HG03558 (cell line): ENCODE measurements at regions not wholly inside any gene's neighbourhood (a gene's known extent, or its start where the extent isn't known, plus 50 kb on each side); places are given as distances from the start of the nearest gene placed in this dataset.

Experiments used
- ATAC-seq: cut with Tn5 transposase; IDR thresholded peaks from one replicate; pipeline ENCODE4 v1.9.1; 2021; ENCODE audit warnings: moderate number of reproducible peaks; ENCODE audit not compliant: unreplicated experiment; ENCODE audit errors: extremely low read depth

DNA sequence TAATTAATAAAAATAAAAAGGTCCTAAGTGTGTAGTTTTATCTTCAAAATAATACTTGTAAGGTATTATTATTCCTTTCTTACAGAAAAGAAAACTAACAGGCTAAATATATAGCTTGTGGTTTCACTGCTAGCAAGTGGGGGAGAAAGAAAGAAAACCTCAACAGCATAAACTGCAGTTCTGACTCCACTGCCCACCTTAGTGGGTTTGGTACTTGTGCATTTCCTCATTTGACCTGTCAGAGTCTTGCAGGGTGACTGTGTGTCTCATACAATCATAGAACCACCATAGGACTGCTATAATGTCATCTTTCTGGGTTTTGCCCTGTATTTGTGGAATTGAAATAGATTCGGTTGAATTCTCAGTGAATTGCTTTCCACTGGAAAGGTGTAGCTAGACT, 94.7 kb upstream of the PUDP start:
- ATAC-seq = peak; percentile 96

- no peak for ATAC-seq
Measured at GRCh38 chrX:7240929-7241328, 93.0 kb upstream of the PUDP start.

DNA sequence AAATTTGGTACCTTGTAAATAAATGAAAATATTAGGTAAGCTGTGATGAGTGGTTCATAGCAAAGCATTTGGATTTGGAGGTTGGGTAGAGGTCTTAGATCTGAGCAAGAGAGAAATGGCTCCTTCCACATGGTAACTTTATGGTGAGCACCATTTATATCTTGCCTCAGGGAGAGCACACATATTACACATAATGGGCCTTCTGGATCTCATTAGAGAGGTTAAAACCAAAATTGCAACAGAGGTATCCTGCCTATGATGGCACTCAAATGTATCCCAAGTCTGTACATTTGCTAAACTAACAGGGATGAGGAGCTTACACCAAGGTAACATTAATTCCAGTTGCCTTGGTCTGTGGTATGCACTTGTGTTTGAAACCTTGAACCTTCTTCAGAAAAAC, 87.1 kb upstream of the PUDP start:
- ATAC-seq = no peak

- ATAC-seq = no peak
Measured at GRCh38 chrX:7233580-7234406, 85.8 kb upstream of the PUDP start.

- no peak for ATAC-seq
Measured at GRCh38 chrX:7228226-7228625, 80.3 kb upstream of the PUDP start.

DNA sequence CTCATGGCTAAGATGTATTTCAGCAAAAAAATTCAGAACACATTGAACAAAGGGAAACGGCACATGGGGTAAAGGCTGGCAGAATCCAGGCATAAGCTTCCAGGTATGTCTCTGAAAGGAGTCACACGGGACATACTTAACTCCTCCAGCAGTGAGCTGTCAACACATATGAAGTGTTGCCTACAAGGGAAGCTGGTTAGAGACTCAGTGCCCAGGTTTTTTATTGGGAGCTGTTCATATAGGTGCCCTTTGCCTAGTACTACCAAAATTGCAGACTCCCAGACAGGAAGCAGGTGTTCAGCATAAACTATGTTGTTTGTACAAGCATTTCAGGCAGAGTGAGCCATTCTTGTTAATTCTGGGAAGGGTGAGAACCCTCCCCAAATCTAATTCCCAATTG, 77.4 kb upstream of the PUDP start:
- no peak for ATAC-seq

DNA sequence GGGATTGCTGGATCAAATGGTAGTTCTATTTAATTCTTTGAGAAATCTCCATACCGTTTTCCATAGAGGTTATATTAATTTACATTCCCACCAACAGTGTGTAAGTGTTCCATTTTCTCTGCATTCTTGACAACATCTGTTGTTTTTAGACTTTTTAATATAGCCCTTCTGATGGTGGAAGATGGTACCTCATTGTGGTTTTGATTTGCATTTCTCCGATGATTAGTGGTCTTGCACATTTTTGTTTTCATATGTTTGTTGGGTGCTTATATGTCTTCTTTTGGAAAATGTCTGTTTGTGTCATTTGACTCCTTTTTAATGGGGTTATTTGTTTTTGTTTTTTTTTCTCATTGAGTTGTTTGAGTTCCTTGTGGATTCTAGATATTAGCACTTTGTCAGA, 75.3 kb upstream of the PUDP start:
- peak; percentile 57 for ATAC-seq

- ATAC-seq = no peak
Measured at GRCh38 chrX:7220121-7220520, 72.2 kb upstream of the PUDP start.

DNA sequence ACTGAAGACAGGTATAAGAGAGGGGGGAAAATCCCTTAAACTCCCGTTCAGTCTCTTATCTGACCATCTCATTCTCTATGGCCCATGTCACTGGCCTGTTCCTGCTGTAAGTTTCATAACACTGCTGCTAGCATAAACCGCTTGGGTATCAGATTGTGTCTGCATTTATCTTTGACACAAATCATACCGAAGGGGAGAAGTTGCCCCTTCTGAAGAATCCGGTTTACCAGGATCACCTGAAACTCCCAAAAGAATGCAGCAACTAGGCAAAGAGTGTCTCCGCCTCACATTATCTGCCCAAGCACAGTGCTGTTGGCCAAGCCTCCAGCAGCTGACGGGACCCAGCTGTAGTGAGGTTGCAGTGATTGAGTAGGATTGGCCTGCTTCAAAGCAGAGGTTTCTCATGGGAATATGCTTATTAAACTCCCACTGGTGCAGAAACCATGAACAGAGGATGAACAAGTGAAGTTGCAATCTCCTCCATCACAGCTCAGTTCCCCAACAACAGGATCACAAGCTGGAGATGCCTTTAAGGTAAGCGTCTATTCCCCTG, 71.3 kb upstream of the PUDP start:
- no peak for ATAC-seq

DNA sequence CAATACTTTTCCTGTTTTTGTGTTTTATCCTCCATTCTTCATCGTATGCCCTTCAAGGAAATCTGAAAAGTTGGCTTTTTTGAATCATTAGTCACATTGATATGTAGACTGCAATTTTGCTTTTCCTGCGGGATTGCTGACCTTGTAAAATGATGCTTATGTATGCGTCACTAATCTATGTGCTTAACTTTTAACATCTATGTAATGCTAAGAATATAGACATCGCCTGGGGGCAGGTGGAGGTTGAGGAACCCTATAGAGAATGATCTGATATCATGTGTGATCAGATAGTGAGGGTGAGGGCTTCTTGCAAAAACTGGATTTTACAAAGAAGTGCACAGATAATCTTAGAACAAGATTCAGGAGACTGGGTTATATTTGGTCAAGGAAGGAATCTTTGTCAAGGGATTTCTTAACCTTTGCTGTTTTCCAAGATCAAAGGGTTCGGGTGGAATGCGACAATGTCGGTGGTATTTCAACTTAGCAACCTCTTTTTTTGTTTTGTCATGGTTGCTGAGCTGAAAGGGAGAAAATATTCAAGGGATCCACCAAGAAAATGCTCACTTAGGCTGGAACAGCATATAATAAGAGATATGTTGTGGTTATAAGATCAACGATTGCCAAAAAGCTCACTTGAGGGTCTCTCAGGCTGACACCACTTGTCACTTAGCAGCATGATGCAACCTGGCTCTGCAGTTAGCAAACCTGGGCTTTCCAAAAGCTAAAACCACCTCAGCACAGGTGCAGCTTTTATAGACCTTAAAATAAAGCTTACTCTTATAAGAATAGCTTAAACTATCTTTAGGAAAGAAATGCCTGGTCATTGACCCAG, 70.6 kb upstream of the PUDP start:
- ATAC-seq = no peak

- no peak for ATAC-seq
Measured at GRCh38 chrX:7216981-7217587, 69.1 kb upstream of the PUDP start.

DNA sequence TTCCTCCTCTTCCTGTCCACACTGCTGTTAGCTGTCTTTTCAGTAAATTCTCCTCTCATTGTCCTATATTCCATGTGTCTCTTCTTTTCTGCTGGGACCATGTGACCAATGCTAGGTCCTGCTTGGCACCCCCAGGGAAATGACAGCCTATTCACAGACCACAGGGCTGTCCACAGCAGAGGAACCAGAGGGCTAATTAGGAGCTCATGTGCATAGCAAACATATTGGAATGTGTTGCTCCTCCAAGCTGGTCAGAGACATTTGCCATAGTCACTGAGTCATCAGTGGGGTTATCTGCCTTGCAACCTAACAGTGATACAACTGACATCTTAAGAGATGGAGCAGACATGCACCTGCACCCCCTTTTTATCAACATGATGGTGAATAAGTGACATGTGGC, 67.9 kb upstream of the PUDP start:
- no peak for ATAC-seq

DNA sequence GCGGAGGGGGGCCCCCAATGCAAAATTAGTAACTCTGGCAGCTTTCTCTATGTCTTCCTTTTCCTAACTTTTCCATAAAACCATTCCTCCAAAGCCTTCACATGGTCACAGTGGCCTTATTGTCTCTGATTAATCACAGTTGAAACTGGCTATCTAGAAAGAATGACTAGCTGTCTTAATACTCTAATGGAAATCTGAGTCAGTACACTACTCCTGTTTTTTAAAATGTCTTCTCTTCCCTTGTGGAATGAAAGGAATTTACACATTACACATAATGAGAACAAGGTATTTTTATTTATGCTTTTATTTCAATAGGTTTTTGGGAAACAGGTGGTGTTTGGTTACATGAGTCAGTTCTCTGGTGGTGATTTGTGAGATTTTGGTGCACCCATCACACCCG, 66.3 kb upstream of the PUDP start:
- no peak for ATAC-seq

- no peak for ATAC-seq
Measured at GRCh38 chrX:7205037-7205577, 57.2 kb upstream of the PUDP start.

DNA sequence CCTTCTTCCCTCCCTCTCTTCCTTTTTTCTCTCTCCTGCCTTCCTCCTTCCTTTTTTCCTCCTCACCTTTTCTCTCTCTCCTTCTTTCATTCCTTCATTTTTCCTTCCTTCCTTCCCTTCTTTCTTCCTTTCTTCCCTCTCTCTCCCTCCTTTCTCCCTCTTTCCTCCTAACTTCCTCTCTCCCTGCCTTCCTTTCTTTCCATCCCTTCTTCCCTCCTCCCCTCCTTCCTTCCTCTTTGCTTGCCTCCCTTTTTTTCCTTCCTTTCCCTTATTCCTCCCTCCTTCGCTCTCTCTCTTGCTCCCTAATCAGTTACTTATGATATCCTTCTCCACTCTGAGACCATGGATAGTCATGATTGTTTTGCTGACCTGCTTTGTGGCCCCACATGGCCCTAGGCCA, 56.7 kb upstream of the PUDP start:
- ATAC-seq = no peak

DNA sequence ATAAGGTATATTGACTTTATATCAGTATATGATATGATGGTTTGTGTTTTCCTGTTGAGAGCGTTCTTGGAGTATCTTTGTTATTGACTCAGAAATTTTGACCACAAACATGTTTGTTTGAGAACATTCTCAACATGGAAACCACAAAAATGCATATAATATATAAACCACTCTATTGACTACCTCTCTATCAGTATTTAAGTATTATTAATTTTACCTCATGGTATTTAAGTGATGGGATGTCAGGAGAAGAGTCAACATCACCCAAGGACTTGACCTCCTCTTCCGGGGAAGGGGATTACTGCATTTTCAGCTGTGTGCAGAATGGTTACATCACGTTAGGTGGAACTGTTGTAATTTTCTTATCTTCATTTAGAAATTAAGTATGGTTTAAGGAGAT, 54.3 kb upstream of the PUDP start:
- ATAC-seq = no peak

GRCh38 chrX:7201496-7201895, 53.5 kb upstream of the PUDP start:
- ATAC-seq = no peak

DNA sequence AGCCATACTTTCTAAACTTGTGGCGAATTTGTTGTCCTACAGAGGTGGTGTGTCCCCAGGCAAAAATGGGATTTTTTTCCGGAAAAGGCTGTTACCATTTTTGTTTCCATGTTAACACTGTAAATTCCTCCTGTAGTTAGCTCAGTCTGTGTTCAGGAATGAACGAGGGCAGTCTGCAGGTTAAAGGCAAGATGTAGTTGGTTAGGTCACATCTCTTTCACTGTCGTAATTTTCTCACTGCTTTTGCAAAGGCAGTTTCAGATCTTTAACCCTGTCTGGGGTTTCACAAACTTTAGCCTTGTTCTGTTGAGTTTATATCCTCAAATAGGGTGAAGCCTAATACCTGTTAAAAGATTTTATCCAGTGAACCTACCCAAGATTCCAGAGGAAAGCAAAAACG, 50.5 kb upstream of the PUDP start:
- no peak for ATAC-seq
